GM10248 (cell line): ENCODE measurements at regions not wholly inside any gene's neighbourhood (a gene's known extent, or its start where the extent isn't known, plus 50 kb on each side); places are given as distances from the start of the nearest gene placed in this dataset.

Experiments
- CTCF ChIA-PET: fragments of 300-600 bp; sonication (Branson Sonifier 250); formaldehyde crosslinking; extraction: SDS; loops from one replicate; lab custom pipeline; 2021; ENCODE audit warnings: antibody characterized with exemption; lab: Yijun Ruan, JAX
- POLR2A ChIA-PET: fragments of 350-650 bp; sonication (Branson Sonifier 250); formaldehyde crosslinking; extraction: SDS; loops from one replicate; lab custom pipeline; 2020; ENCODE audit warnings: antibody characterized with exemption; lab: Yijun Ruan, JAX
- DNase-seq: peaks from one replicate; pipeline ENCODE4 v3.0.0; 2012; ENCODE audit errors: extremely low spot score
- TF ChIP-seq, protein P1 (sequence below): IDR thresholded peaks from 2 replicates; pipeline ENCODE4 v1.5.1; 2012; ENCODE audit warnings: mild to moderate bottlenecking, low read depth; ENCODE audit errors: extremely low read depth, missing control alignments, control extremely low read depth

DNA sequence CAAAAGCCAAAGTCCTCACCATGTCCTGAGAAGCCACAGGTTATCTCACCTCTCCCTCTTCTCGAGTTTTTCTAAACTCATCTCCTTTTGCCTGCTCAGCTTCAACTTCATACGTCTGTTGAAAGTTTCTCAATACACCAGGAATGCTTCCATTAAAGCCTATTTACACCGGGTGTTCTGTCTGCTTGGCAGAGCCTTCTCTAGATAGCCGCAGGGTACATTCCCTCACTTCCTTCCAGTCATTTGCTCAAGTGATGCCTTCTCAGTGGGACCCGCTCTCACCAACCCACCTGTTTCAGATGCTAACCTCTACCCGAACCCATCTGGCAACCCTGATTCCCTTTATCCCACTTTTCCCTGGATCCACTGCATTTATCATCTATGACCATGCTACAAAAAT lies 257.0 kb upstream of the ADGRL2 start:
- ChIA-PET POLR2A (no interaction called here), CTCF (no interaction called here)
- TF ChIP-seq, protein P1, sequence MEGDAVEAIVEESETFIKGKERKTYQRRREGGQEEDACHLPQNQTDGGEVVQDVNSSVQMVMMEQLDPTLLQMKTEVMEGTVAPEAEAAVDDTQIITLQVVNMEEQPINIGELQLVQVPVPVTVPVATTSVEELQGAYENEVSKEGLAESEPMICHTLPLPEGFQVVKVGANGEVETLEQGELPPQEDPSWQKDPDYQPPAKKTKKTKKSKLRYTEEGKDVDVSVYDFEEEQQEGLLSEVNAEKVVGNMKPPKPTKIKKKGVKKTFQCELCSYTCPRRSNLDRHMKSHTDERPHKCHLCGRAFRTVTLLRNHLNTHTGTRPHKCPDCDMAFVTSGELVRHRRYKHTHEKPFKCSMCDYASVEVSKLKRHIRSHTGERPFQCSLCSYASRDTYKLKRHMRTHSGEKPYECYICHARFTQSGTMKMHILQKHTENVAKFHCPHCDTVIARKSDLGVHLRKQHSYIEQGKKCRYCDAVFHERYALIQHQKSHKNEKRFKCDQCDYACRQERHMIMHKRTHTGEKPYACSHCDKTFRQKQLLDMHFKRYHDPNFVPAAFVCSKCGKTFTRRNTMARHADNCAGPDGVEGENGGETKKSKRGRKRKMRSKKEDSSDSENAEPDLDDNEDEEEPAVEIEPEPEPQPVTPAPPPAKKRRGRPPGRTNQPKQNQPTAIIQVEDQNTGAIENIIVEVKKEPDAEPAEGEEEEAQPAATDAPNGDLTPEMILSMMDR, result no peak
- no peak for DNase-seq

DNA sequence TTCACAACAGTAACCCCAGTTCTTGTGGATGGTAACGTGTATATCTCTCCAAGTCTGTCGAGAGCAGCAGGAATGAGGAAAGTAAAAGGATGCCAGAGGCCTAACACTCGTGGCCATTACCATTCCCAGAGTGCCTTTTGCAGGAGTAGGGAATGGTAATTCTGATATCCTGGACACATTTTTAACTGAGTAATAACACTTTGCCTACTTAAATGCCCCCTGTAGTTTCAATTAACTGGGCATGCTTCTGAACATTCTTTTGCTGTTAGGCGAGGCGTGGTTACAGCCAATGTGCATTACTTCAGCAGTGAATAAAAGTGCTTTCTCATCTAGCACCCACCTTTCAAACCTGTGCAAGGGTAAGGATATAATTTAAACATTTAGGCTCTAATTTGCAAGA lies 258.5 kb upstream of the ADGRL2 start:
- DNase-seq, result no peak
- ChIA-PET POLR2A (no interaction called here), CTCF (interaction anchor here (2.2 kb wide), 1 partner anchor 8 kb away, joined by 11 read pairs; no protein-coding TSS in a partner anchor)
- TF ChIP-seq, protein P1, result no peak

DNA sequence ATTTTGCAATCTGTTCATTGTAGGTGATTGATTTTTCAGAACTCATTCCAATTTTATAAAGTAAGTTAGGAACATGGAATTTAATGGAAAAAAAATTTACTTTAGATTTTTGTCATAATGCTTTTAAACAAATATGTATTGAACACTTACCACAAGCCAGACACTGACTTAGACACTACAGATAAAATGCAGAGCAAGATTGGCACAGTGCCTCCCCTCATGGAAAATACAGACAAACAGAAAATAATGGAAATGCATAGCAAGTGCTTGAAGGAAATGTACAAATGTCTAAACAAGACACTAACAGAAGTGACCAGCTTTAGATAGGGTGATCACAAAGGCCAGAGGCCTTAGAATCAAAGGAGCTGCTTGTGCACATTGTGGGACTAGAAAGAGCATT lies 260.5 kb upstream of the ADGRL2 start:
- POLR2A ChIA-PET, result no interaction called here
- DNase-seq, result no peak
- TF ChIP-seq, protein P1, result no peak
- CTCF ChIA-PET, result interaction anchor here (2.2 kb wide), 1 partner anchor 10 kb away, joined by 11 read pairs; no protein-coding TSS in a partner anchor

DNA sequence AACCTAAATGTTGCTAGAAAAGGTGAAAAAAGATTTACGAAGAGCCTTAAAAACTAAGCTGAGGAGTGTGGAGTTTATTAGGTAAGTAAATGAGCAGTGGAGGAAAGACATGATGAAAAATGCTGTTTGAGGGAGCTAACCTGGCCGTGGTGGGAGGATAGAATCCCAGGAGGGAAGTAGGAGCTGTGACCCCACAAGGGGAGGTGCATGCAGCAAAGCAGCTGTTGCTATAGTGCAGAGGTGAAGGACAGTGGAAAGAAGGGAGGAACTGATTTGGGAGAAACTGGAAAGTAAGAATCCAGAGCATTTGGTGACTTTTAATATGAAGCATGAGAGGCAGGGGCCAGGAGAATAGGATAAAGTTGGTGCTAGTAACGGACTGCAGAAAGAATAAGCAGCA lies 271.7 kb upstream of the ADGRL2 start:
- TF ChIP-seq, protein P1, result no peak
- DNase-seq, result no peak
- POLR2A ChIA-PET, result no interaction called here
- CTCF ChIA-PET, result no interaction called here

DNA sequence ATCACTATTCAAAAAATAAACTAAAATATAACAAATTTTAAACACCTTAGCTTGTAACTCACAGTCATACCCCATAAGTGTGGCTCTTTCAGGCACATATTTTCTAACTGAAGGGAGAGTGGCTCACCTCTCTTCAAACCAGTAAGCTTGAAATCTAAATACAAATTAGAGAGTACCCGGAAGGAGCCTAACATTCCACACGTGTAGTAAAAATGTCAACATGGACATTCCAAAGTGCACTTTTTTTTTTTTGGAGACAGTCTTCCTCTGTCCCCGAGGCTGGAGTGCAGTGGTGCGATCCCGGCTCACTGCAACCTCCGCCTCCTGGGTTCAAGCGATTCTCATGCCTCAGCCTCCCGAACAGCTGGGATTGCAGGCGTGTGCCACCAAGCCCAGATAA lies 275.6 kb upstream of the ADGRL2 start:
- ChIA-PET CTCF (interaction anchor here (0.8 kb wide), 1 partner anchor 10 kb away, joined by 3 read pairs; no protein-coding TSS in a partner anchor), POLR2A (no interaction called here)

DNA sequence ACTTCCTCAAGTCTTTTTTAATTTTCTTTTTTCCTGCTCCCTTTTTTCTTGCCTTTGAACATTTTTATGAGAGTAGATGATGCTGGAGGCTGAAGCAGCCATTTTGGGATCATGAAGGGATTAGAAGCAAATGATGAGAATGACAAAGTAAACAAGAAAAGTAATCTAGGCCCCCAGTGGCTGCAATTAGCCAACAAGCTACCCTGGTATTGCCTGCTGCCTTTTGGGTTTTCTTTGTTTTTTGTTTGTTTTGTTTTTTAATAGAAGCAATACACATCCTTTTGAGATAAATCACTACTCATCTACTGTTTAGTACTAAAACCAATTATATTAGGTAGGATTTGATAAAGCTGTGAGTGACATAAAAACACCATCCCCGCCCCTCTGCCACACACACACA lies 280.7 kb upstream of the ADGRL2 start:
- ChIA-PET CTCF (no interaction called here), POLR2A (no interaction called here)
- TF ChIP-seq, protein P1, result no peak
- DNase-seq, result no peak

More for the DNA sequence above, 275.6 kb upstream of the ADGRL2 start:
- DNase-seq, result no peak
- TF ChIP-seq, protein P1, result no peak
